K562 (cell line): ENCODE measurements at regions not wholly inside any gene's neighbourhood (a gene's known extent, or its start where the extent isn't known, plus 50 kb on each side); places are given as distances from the start of the nearest gene placed in this dataset.

Experiments
- ATAC-seq: fragments of 200-7000 bp; cut with Tn5 transposase; 3 replicates; pipeline ENCODE4 v1.9.1; 2020; ENCODE audit warnings: moderate library complexity
- BruUV-seq: library from RNA; stranded (reverse); fragments of 400-500 nt; replicated peaks from 2 replicates; lab custom pipeline; 2021; lab: Mats Ljungman, UMichigan
- CTCF ChIA-PET: fragments of 300-600 bp; formaldehyde crosslinking; extraction: SDS; loops from one replicate; lab custom pipeline; 2021; ENCODE audit warnings: low intra/inter-chr PET ratio; lab: Yijun Ruan, JAX
- POLR2A ChIA-PET: fragments of 300-600, 350-650 bp; sonication (Branson Sonifier 250); formaldehyde crosslinking; extraction: SDS; loops from one replicate; lab custom pipeline; 2021; ENCODE audit warnings: antibody characterized with exemption, inconsistent platforms; lab: Yijun Ruan, JAX
- DNase-seq, 4 experiments: peaks; one replicate each; pipeline versions ENCODE4 v3.0.0 to v3.0.0-alpha.2; 2011 to 2018; ENCODE audit warnings: low spot score in 3 of 4, mixed read lengths in 3 of 4; ENCODE audit errors: extremely low read depth in 1 of 4
- FAIRE-seq: peaks from 2 replicates; lab custom pipeline; 2011; peaks lifted over from hg19 to GRCh38; lab: Jason Lieb, UNC
- H2AFZ ChIP-seq: 2 replicates; pipeline ENCODE4 v1.6.0; 2011; ENCODE audit warnings: low read depth, low read length, control low read depth, inconsistent platforms
- H3K27ac ChIP-seq: fragments of 200-600 bp; 3 replicates; pipeline ENCODE4 v1.8.0; 2011; ENCODE audit warnings: low read depth, mild to moderate bottlenecking, control low read depth, inconsistent platforms, low read length, moderate library complexity, mixed read lengths; ENCODE audit errors: extremely low read depth
- H3K27me3 ChIP-seq, 2 experiments: fragments of 300-600 bp in 1 of 2; 2 replicates in 1 of 2; 3 replicates in 1 of 2; pipeline versions ENCODE4 v1.6.0 to v1.8.0; 2011; ENCODE audit warnings: inconsistent platforms in 2 of 2, low read length in 2 of 2, mild to moderate bottlenecking in 1 of 2, mixed read lengths in 1 of 2, moderate library complexity in 1 of 2; ENCODE audit not compliant: control insufficient read depth in 2 of 2, insufficient read depth in 2 of 2
- H3K36me3 ChIP-seq: fragments of 300-600 bp; 3 replicates; pipeline ENCODE4 v1.8.0; 2011; ENCODE audit warnings: mild to moderate bottlenecking, low read length, inconsistent platforms; ENCODE audit not compliant: control insufficient read depth, insufficient read depth
- H3K4me1 ChIP-seq, 2 experiments: fragments of 200-600 bp in 1 of 2; replicated peaks in 1 of 2; 2 replicates in 1 of 2; 3 replicates in 1 of 2; pipeline versions ENCODE4 v1.5.1 to v1.8.0; 2011; ENCODE audit warnings: inconsistent platforms in 2 of 2, low read length in 2 of 2, mild to moderate bottlenecking in 1 of 2, mixed read lengths in 1 of 2, moderate library complexity in 1 of 2; ENCODE audit not compliant: control insufficient read depth in 2 of 2, insufficient read depth in 2 of 2
- H3K4me2 ChIP-seq: 2 replicates; pipeline ENCODE4 v1.6.1; 2011; ENCODE audit warnings: low read length, control low read depth, inconsistent platforms, mixed read lengths; ENCODE audit not compliant: insufficient read depth
- H3K4me3 ChIP-seq: fragments of 200-600 bp; sonication (generic), shearing (Covaris generic); 2 replicates; pipeline ENCODE4 v1.5.1; 2016; ENCODE audit warnings: control low read depth, inconsistent platforms
- H3K79me2 ChIP-seq: fragments of 200-600 bp; 3 replicates; pipeline ENCODE4 v1.8.0; 2011; ENCODE audit warnings: low read length, inconsistent platforms; ENCODE audit not compliant: control insufficient read depth, insufficient read depth
- H3K9ac ChIP-seq, 2 experiments: 2 replicates each; pipeline versions ENCODE4 v1.6.0 to v1.6.1; 2011; ENCODE audit warnings: low read depth in 2 of 2, low read length in 2 of 2, control low read depth in 1 of 2, inconsistent platforms in 1 of 2, mild to moderate bottlenecking in 1 of 2, mixed read lengths in 1 of 2; ENCODE audit not compliant: insufficient read depth in 1 of 2
- H3K9me1 ChIP-seq: one replicate; pipeline ENCODE4 v1.6.0; 2011; ENCODE audit warnings: inconsistent platforms, mild to moderate bottlenecking, low read length, moderate library complexity; ENCODE audit not compliant: control insufficient read depth, insufficient read depth
- H3K9me3 ChIP-seq: replicated peaks from 2 replicates; pipeline ENCODE4 v1.5.1; 2011; ENCODE audit warnings: low read depth, low read length, inconsistent platforms; ENCODE audit not compliant: control insufficient read depth, insufficient read depth
- H4K20me1 ChIP-seq: replicated peaks from 2 replicates; pipeline ENCODE4 v1.6.1; 2011; ENCODE audit warnings: low read length, inconsistent platforms, mixed read lengths; ENCODE audit not compliant: control insufficient read depth, insufficient read depth
- ARID3B ChIP-seq: fragments of 250-450 bp; sonication (Bioruptor Pico); IDR thresholded peaks from 2 replicates; pipeline ENCODE4 v1.4.0; 2020; ENCODE audit warnings: borderline replicate concordance
- FOXM1 ChIP-seq, 2 experiments: fragments of 450-650 bp in 1 of 2; sonication (generic) in 1 of 2; formaldehyde crosslinking in 1 of 2; IDR thresholded peaks; 2 replicates each; pipeline versions ENCODE4 v1.6.1 to v1.9.0; 2017 to 2022; ENCODE audit warnings: low read depth in 2 of 2, mild to moderate bottlenecking in 2 of 2, missing genetic modification reagents in 1 of 2, moderate library complexity in 1 of 2
- GTF3C2 ChIP-seq: IDR thresholded peaks from 3 replicates; pipeline ENCODE4 v1.6.1; 2011; ENCODE audit warnings: borderline replicate concordance, mild to moderate bottlenecking, moderate library complexity; ENCODE audit not compliant: insufficient read length; ENCODE audit errors: extremely low read depth
- HDAC2 ChIP-seq: fragments of 450-650 bp; IDR thresholded peaks from 2 replicates; pipeline ENCODE4 v1.6.1; 2016; ENCODE audit warnings: mild to moderate bottlenecking
- HES1 ChIP-seq: fragments of 450-650 bp; IDR thresholded peaks from 2 replicates; pipeline ENCODE4 v1.6.1; 2016; ENCODE audit warnings: low read depth, mild to moderate bottlenecking, moderate library complexity
- IFI16 ChIP-seq: fragments of 250-450 bp; sonication (Bioruptor Pico); IDR thresholded peaks from 2 replicates; pipeline ENCODE4 v2.1.2; 2022; ENCODE audit warnings: mild to moderate bottlenecking, inconsistent platforms
- NKRF ChIP-seq: fragments of 450-650 bp; IDR thresholded peaks from 2 replicates; pipeline ENCODE4 v1.6.1; 2016; ENCODE audit warnings: borderline replicate concordance
- SMAD3 ChIP-seq: fragments of 450-650 bp; formaldehyde crosslinking; conservative IDR thresholded peaks from 2 replicates; pipeline ENCODE4 v1.4.0; 2020; ENCODE audit warnings: mild to moderate bottlenecking
- SMARCA5 ChIP-seq: fragments of 450-650 bp; IDR thresholded peaks from 2 replicates; pipeline ENCODE4 v1.6.1; 2016
- ZC3H4 ChIP-seq: sonication (generic); formaldehyde crosslinking; IDR thresholded peaks from 2 replicates; pipeline ENCODE4 v1.9.0; 2021; ENCODE audit warnings: missing genetic modification reagents, borderline replicate concordance
- ZFPM2 ChIP-seq: fragments of 250-450 bp; sonication (Bioruptor Pico); IDR thresholded peaks from 2 replicates; pipeline ENCODE4 v1.5.1; 2022; ENCODE audit warnings: mild to moderate bottlenecking
- ZNF133 ChIP-seq: fragments of 250-450 bp; sonication (Bioruptor Pico); IDR thresholded peaks from 2 replicates; pipeline ENCODE4 v1.4.0; 2020; ENCODE audit warnings: mild to moderate bottlenecking
- WGBS: fragments of 100-300 bp; shearing (Covaris generic); methylation state at CpG from one replicate; pipeline ENCODE4 v1.1.6; 2016; ENCODE audit warnings: low coverage, mixed read lengths; ENCODE audit not compliant: insufficient coverage; ENCODE audit errors: missing lambda C conversion rate; 5-methylcytosine and 5-hydroxymethylcytosine counted together
- in situ Hi-C: fragments of 300-500 bp; cut with MboI; formaldehyde crosslinking; loops from 4 replicates; pipeline ENCODE4 v1.15.0; 2018; ENCODE audit warnings: inconsistent platforms, mixed read lengths
- intact Hi-C: fragments of 100-400 bp; cut with micrococcal nuclease; formaldehyde crosslinking; loops from 2 replicates; pipeline ENCODE4 v1.14.2; 2022

- no peak for TF ChIP-seq ARID3B (CRISPR knock-in tag)
- TF ChIP-seq, all 486 proteins: peak for 0
Observed at GRCh38 chr11:115065314-115065713, 387.0 kb downstream of the NXPE2 start (continued).

GRCh38 chr11:115065830-115066664 lies 387.7 kb downstream of the NXPE2 start:
- WGBS: 1% methylated on average over 9 of the region's 9 CpGs
- DNase-seq (no peak), FAIRE-seq (no peak), ATAC-seq (no peak)
- Histone ChIP-seq H3K9ac (no peak overlapping the region), H3K36me3 (no peaks in the 10 kb centered on the region), H3K4me2 (no peak overlapping the region), H3K4me3 (no peak overlapping the region), H3K9me3 (no peaks in the 10 kb centered on the region), H3K4me1 (no peaks in the 10 kb centered on the region), H3K9me1 (no peaks in the 10 kb centered on the region), H4K20me1 (no peaks in the 10 kb centered on the region), H3K79me2 (no peaks in the 10 kb centered on the region), H2AFZ (no peak overlapping the region), H3K27ac (no peak overlapping the region), H3K27me3 (peaks cover 0 to 4% of the 10 kb centered on the region in 2 experiments; a peak in 1 of 5 replicates)
- POLR2A ChIA-PET: no interaction called here
- intact Hi-C loops: no loop called here
- BruUV-seq: no TSS peak
- in situ Hi-C loops: no loop called here
- CTCF ChIA-PET: no interaction called here
- no peak for TF ChIP-seq ZC3H4
- TF ChIP-seq ZFPM2 (CRISPR knock-in tag): no peak
- TF ChIP-seq GTF3C2: no peak
- TF ChIP-seq FOXM1 (IDR thresholded peaks at IDR 0.05; ENCODE audit: low read depth): no peak
- TF ChIP-seq FOXM1 (CRISPR knock-in tag; IDR thresholded peaks at IDR 0.05; ENCODE audit: low read depth): no peak
- no peak for TF ChIP-seq ZNF133 (CRISPR knock-in tag)
- TF ChIP-seq HDAC2: no peak
- TF ChIP-seq IFI16 (CRISPR knock-in tag): no peak
- TF ChIP-seq NKRF: no peak
- TF ChIP-seq SMAD3 (CRISPR knock-in tag): no peak
- no peak for TF ChIP-seq SMARCA5
- TF ChIP-seq HES1: no peak
